Kidney epithelial cell (primary cell): ENCODE measurements at regions not wholly inside any gene's neighbourhood (a gene's known extent, or its start where the extent isn't known, plus 50 kb on each side); places are given as distances from the start of the nearest gene placed in this dataset.

Experiments used
- DNase-seq: peaks from one replicate; pipeline ENCODE4 v3.0.0-alpha.2; 2010; ENCODE audit warnings: low read depth
- H3K27me3 ChIP-seq: 2 replicates; pipeline ENCODE4 v1.6.0; 2011; ENCODE audit warnings: low read length; ENCODE audit not compliant: control insufficient read depth, insufficient read depth
- H3K36me3 ChIP-seq: 2 replicates; pipeline ENCODE4 v1.5.1; 2011; ENCODE audit warnings: low read length; ENCODE audit not compliant: control insufficient read depth, insufficient read depth
- H3K4me3 ChIP-seq: 2 replicates; pipeline ENCODE4 v1.5.1; 2011; ENCODE audit warnings: low read depth, mild to moderate bottlenecking, control low read depth, low read length
- CTCF ChIP-seq: IDR thresholded peaks from 2 replicates; pipeline ENCODE4 v1.5.1; 2011; ENCODE audit warnings: mild to moderate bottlenecking, moderate library complexity, low read length, control low read depth, inconsistent platforms; ENCODE audit not compliant: insufficient read depth, poor library complexity, severe bottlenecking

GRCh38 chr3:41126961-41127360, 72.3 kb upstream of the CTNNB1 start:
- H3K4me3 ChIP-seq, result no peak overlapping the region
- no peaks in the 10 kb centered on the region for H3K27me3 ChIP-seq
- TF ChIP-seq CTCF, result no peak

DNA sequence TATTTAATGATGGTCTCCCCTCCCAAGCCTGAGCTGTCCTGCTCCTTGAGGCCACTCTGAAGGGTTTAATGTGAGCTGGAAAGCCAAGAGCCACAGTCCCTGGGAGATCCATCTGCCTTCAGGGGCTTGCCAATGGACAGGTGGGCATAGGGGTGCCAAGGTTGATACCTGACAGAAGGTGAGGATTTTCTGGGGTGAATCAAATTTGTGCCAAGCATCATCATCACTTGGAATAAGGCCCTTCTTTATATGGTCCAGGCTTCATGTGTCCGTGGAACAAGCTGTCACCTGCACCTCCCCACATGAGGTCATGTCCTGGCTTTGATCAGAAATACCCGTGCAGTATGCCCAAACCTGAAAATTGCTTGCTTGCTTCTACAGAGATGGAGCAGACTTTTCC, 71.9 kb upstream of the CTNNB1 start:
- no peak for DNase-seq
- H3K27me3 ChIP-seq, result no peaks in the 10 kb centered on the region
- H3K36me3 ChIP-seq, result no peaks in the 10 kb centered on the region
- TF ChIP-seq CTCF, result no peak
- H3K4me3 ChIP-seq, result no peak overlapping the region

More at GRCh38 chr3:41126961-41127360, 72.3 kb upstream of the CTNNB1 start:
- DNase-seq, result no peak
- no peaks in the 10 kb centered on the region for H3K36me3 ChIP-seq

GRCh38 chr3:41129731-41130130, 69.6 kb upstream of the CTNNB1 start:
- Histone ChIP-seq H3K27me3 (no peaks in the 10 kb centered on the region), H3K4me3 (no peak overlapping the region), H3K36me3 (no peaks in the 10 kb centered on the region)
- no peak for DNase-seq
- no peak for TF ChIP-seq CTCF

- TF ChIP-seq CTCF, result no peak
- H3K27me3 ChIP-seq, result no peaks in the 10 kb centered on the region
- no peak overlapping the region for H3K4me3 ChIP-seq
- DNase-seq, result no peak
- no peaks in the 10 kb centered on the region for H3K36me3 ChIP-seq
These were observed 68.1 kb upstream of the CTNNB1 start for GRCh38 chr3:41131224-41131623.

DNA sequence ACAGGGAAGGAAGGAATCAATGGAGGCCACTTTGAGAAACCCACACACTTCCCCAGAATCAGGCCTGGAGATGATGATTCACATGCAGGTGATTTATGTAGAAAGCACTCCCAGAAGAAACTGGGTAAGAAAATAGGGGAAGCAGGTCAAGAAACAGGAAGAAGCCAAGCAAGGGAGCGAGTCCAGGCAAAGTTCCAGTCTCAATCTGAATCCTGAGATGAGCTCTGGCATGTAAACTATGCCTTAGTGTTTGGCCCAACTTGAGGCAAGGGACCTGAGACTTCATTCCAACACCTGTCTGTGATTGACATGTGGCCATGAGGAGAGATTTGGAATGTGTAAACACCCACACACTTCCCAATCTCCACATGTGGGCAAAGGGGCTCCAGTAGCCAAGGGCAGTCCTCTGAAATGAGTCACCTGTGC, 61.6 kb upstream of the CTNNB1 start:
- peak; percentile 21 for DNase-seq

More for the DNA sequence above, 61.6 kb upstream of the CTNNB1 start:
- H3K36me3 ChIP-seq, result no peaks in the 10 kb centered on the region
- H3K4me3 ChIP-seq, result no peak overlapping the region
- no peaks in the 10 kb centered on the region for H3K27me3 ChIP-seq
- no peak for TF ChIP-seq CTCF
